K562 (cell line): ENCODE measurements at regions not wholly inside any gene's neighbourhood (a gene's known extent, or its start where the extent isn't known, plus 50 kb on each side); places are given as distances from the start of the nearest gene placed in this dataset.

Experiments
- ATF4 ChIP-seq: fragments of 450-650 bp; formaldehyde crosslinking; IDR thresholded peaks from 2 replicates; pipeline ENCODE4 v1.4.0; 2022; ENCODE audit warnings: mild to moderate bottlenecking, moderate library complexity
- MYNN ChIP-seq, 2 experiments: sonication (generic); formaldehyde crosslinking in 1 of 2; IDR thresholded peaks; 2 replicates each; pipeline versions ENCODE4 v1.5.0 to v1.6.1; 2016 to 2020; ENCODE audit warnings: antibody characterized with exemption in 1 of 2, missing genetic modification reagents in 1 of 2
- RAD21 ChIP-seq, 2 experiments: fragments of 250-450 bp in 1 of 2; fragments of 450-650 bp in 1 of 2; sonication (Bioruptor Pico) in 1 of 2; formaldehyde crosslinking in 1 of 2; IDR thresholded peaks in 1 of 2; conservative IDR thresholded peaks in 1 of 2; 2 replicates each; pipeline versions ENCODE4 v1.4.0 to v1.8.0; 2020 to 2022; ENCODE audit warnings: mild to moderate bottlenecking in 2 of 2, moderate library complexity in 1 of 2
- RNF2 ChIP-seq: sonication (generic); IDR thresholded peaks from 2 replicates; pipeline ENCODE4 v1.6.1; 2016
- TAF15 ChIP-seq: fragments of 200-400 bp; formaldehyde crosslinking; IDR thresholded peaks from 2 replicates; pipeline ENCODE4 v1.6.1; 2017; ENCODE audit warnings: mild to moderate bottlenecking, low read depth, low read length, moderate library complexity
- TFE3 ChIP-seq: fragments of 450-650 bp; formaldehyde crosslinking; IDR thresholded peaks from 2 replicates; pipeline ENCODE4 v1.4.0; 2020; ENCODE audit warnings: mild to moderate bottlenecking, mixed read lengths
- ZFPM2 ChIP-seq: fragments of 250-450 bp; sonication (Bioruptor Pico); IDR thresholded peaks from 2 replicates; pipeline ENCODE4 v1.5.1; 2022; ENCODE audit warnings: mild to moderate bottlenecking
- TF ChIP-seq, protein P1 (sequence below), 3 experiments: fragments of 200-800 bp in 1 of 3; fragments of 250-450 bp in 1 of 3; fragments of 450-650 bp in 1 of 3; sonication (Bioruptor Pico) in 1 of 3; sonication (Bioruptor generic) in 1 of 3; formaldehyde crosslinking in 1 of 3; IDR thresholded peaks; 2 replicates each; pipeline versions ENCODE4 v1.6.1 to v1.8.0; 2016 to 2022; ENCODE audit warnings: mild to moderate bottlenecking in 2 of 3, missing genetic modification characterization in 2 of 3, missing compliant biosample characterization in 1 of 3, moderate library complexity in 1 of 3
- TF ChIP-seq, protein P2 (sequence below): fragments of 450-650 bp; IDR thresholded peaks from 2 replicates; pipeline ENCODE4 v1.6.1; 2016; ENCODE audit warnings: antibody characterized with exemption

GRCh38 chr21:35210093-35210492 lies 161.0 kb upstream of the RUNX1 start (continued):
- no peak for TF ChIP-seq RAD21 (CRISPR knock-in tag; conservative IDR thresholded peaks at IDR 0.05 in 1 of 2, IDR thresholded peaks at IDR 0.05 in 1 of 2)
- TF ChIP-seq RNF2, result no peak
- TF ChIP-seq, protein P1, sequence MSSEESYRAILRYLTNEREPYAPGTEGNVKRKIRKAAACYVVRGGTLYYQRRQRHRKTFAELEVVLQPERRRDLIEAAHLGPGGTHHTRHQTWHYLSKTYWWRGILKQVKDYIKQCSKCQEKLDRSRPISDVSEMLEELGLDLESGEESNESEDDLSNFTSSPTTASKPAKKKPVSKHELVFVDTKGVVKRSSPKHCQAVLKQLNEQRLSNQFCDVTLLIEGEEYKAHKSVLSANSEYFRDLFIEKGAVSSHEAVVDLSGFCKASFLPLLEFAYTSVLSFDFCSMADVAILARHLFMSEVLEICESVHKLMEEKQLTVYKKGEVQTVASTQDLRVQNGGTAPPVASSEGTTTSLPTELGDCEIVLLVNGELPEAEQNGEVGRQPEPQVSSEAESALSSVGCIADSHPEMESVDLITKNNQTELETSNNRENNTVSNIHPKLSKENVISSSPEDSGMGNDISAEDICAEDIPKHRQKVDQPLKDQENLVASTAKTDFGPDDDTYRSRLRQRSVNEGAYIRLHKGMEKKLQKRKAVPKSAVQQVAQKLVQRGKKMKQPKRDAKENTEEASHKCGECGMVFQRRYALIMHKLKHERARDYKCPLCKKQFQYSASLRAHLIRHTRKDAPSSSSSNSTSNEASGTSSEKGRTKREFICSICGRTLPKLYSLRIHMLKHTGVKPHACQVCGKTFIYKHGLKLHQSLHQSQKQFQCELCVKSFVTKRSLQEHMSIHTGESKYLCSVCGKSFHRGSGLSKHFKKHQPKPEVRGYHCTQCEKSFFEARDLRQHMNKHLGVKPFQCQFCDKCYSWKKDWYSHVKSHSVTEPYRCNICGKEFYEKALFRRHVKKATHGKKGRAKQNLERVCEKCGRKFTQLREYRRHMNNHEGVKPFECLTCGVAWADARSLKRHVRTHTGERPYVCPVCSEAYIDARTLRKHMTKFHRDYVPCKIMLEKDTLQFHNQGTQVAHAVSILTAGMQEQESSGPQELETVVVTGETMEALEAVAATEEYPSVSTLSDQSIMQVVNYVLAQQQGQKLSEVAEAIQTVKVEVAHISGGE (CRISPR knock-in tag; IDR thresholded peaks at IDR 0.05), result no peak
- TF ChIP-seq ZFPM2 (CRISPR knock-in tag), result no peak
- TF ChIP-seq ATF4, result no peak
- no peak for TF ChIP-seq TFE3 (CRISPR knock-in tag)
- TF ChIP-seq, protein P2, sequence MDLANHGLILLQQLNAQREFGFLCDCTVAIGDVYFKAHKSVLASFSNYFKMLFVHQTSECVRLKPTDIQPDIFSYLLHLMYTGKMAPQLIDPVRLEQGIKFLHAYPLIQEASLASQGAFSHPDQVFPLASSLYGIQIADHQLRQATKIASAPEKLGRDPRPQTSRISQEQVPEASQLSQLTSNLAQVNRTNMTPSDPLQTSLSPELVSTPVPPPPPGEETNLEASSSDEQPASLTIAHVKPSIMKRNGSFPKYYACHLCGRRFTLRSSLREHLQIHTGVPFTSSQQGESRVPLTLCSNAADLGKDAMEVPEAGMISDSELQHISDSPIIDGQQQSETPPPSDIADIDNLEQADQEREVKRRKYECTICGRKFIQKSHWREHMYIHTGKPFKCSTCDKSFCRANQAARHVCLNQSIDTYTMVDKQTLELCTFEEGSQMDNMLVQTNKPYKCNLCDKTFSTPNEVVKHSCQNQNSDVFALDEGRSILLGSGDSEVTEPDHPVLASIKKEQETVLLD, result no peak
- no peak for TF ChIP-seq MYNN (IDR thresholded peaks at IDR 0.05)
- no peak for TF ChIP-seq MYNN (CRISPR knock-in tag; IDR thresholded peaks at IDR 0.05)
- no peak for TF ChIP-seq TAF15
